Stomach (tissue), 8 donors: ENCODE measurements at regions not wholly inside any gene's neighbourhood (a gene's known extent, or its start where the extent isn't known, plus 50 kb on each side); places are given as distances from the start of the nearest gene placed in this dataset.

Source experiments
- DNase-seq, 2 donors: peaks; one replicate each; pipeline versions ENCODE4 v3.0.0 to v3.0.0-alpha.2; 2013 to 2019
- H3K27ac ChIP-seq, 5 donors: fragments of 200-600 bp in 4 of 5; sonication (generic) in 4 of 5; one replicate each; pipeline ENCODE4 v1.5.1; 2013 to 2019; ENCODE audit warnings: mild to moderate bottlenecking in 1 of 5, moderate library complexity in 1 of 5
- H3K27me3 ChIP-seq, 3 donors: fragments of 200-600 bp; sonication (generic); one replicate each; pipeline ENCODE4 v1.5.1; 2017 to 2019; ENCODE audit warnings: mixed run types in 1 of 3
- H3K36me3 ChIP-seq, 4 donors: fragments of 200-600 bp; sonication (generic); 1 replicate in 3 of 4; 2 replicates in 1 of 4; pipeline ENCODE4 v1.5.1; 2016 to 2019
- H3K4me1 ChIP-seq, 4 donors: fragments of 200-600 bp; sonication (generic); one replicate each; pipeline ENCODE4 v1.5.1; 2016 to 2019
- H3K4me3 ChIP-seq, 4 donors: fragments of 200-600 bp; sonication (generic) in 3 of 4; one replicate each; pipeline ENCODE4 v1.5.1; 2016 to 2019; ENCODE audit warnings: mild to moderate bottlenecking in 1 of 4
- H3K9me3 ChIP-seq, 4 donors: fragments of 200-600 bp; sonication (generic); one replicate each; pipeline ENCODE4 v1.5.1; 2016 to 2019
- EP300 ChIP-seq: sonication (generic); formaldehyde crosslinking; IDR thresholded peaks from one replicate; pipeline ENCODE4 v1.6.1; 2017; ENCODE audit warnings: antibody characterized with exemption
- POLR2A ChIP-seq, 4 donors: fragments of 450-650 bp; IDR thresholded peaks; one replicate each; pipeline ENCODE4 v1.6.1; 2016; ENCODE audit warnings: antibody characterized with exemption in 4 of 4, control low read depth in 2 of 4, mild to moderate bottlenecking in 1 of 4, moderate library complexity in 1 of 4
- POLR2AphosphoS5 ChIP-seq, 3 donors: sonication (generic); formaldehyde crosslinking; IDR thresholded peaks; one replicate each; pipeline ENCODE4 v1.6.1; 2016; ENCODE audit warnings: antibody characterized with exemption in 3 of 3
- WGBS, 5 donors: extraction: QIAGEN DNeasy Blood & Tissue Kit in 3 of 5; methylation state at CpG; one replicate each; pipeline versions ENCODE4 v1.1.5 to v1.1.7; 2013 to 2018; 5-methylcytosine and 5-hydroxymethylcytosine counted together
- intact Hi-C: fragments of 100-400 bp; cut with DNase I; formaldehyde crosslinking; loops from one replicate; pipeline ENCODE4 v1.15.1; 2023; ENCODE audit warnings: low total_unique reads
- TF ChIP-seq, protein P1 (sequence below), 7 experiments: fragments of 450-650 bp in 4 of 7; fragments of 200-600 bp in 3 of 7; sonication (generic) in 3 of 7; IDR thresholded peaks; one replicate each; pipeline ENCODE4 v1.5.1; 2016 to 2019; ENCODE audit warnings: antibody characterized with exemption in 7 of 7, control low read depth in 2 of 7, mild to moderate bottlenecking in 1 of 7
- donor health status: healthy with polysubstance abuse.
- donor health status: Bipolar disorder and iron deficiency.
- donor health status: healthy.

DNA sequence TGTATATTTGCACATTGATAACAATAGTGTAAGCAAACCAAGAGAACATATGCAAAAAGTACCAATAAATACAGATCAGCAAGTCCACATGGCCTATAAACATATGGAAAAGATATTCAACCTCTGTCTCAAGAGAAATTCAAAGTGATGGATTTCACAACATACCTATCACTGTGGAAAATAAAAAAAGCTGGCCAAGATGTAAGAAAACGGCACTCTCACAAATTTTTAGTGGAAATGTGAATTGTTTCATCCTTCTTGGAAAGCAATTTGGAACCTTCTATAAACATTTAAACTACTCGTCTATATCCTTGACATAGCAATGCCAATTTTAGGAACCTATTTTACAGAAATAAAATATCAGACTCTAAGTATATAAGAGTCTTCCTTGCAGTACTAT, 559.8 kb downstream of the QKI start:
- TF ChIP-seq POLR2A (IDR thresholded peaks at IDR 0.05): no peak
- TF ChIP-seq, protein P1, sequence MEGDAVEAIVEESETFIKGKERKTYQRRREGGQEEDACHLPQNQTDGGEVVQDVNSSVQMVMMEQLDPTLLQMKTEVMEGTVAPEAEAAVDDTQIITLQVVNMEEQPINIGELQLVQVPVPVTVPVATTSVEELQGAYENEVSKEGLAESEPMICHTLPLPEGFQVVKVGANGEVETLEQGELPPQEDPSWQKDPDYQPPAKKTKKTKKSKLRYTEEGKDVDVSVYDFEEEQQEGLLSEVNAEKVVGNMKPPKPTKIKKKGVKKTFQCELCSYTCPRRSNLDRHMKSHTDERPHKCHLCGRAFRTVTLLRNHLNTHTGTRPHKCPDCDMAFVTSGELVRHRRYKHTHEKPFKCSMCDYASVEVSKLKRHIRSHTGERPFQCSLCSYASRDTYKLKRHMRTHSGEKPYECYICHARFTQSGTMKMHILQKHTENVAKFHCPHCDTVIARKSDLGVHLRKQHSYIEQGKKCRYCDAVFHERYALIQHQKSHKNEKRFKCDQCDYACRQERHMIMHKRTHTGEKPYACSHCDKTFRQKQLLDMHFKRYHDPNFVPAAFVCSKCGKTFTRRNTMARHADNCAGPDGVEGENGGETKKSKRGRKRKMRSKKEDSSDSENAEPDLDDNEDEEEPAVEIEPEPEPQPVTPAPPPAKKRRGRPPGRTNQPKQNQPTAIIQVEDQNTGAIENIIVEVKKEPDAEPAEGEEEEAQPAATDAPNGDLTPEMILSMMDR (IDR thresholded peaks at IDR 0.05): no peak
- no peak for TF ChIP-seq POLR2AphosphoS5 (IDR thresholded peaks at IDR 0.05)
- no peak for TF ChIP-seq EP300
- H3K9me3 ChIP-seq: peaks cover 0 to 5% (median 0%) of the 10 kb centered on the region in 4 donors
- 32 to 54% (median 41%) methylated on average over 2 of the region's 2 CpGs for WGBS, 5 donors
- no peak overlapping the region for H3K4me3 ChIP-seq
- no peaks in the 10 kb centered on the region for H3K4me1 ChIP-seq
- H3K27ac ChIP-seq: no peak overlapping the region
- DNase-seq: no peak
- no peaks in the 10 kb centered on the region for H3K36me3 ChIP-seq
- intact Hi-C loops: no loop called here
- no peaks in the 10 kb centered on the region for H3K27me3 ChIP-seq

DNA sequence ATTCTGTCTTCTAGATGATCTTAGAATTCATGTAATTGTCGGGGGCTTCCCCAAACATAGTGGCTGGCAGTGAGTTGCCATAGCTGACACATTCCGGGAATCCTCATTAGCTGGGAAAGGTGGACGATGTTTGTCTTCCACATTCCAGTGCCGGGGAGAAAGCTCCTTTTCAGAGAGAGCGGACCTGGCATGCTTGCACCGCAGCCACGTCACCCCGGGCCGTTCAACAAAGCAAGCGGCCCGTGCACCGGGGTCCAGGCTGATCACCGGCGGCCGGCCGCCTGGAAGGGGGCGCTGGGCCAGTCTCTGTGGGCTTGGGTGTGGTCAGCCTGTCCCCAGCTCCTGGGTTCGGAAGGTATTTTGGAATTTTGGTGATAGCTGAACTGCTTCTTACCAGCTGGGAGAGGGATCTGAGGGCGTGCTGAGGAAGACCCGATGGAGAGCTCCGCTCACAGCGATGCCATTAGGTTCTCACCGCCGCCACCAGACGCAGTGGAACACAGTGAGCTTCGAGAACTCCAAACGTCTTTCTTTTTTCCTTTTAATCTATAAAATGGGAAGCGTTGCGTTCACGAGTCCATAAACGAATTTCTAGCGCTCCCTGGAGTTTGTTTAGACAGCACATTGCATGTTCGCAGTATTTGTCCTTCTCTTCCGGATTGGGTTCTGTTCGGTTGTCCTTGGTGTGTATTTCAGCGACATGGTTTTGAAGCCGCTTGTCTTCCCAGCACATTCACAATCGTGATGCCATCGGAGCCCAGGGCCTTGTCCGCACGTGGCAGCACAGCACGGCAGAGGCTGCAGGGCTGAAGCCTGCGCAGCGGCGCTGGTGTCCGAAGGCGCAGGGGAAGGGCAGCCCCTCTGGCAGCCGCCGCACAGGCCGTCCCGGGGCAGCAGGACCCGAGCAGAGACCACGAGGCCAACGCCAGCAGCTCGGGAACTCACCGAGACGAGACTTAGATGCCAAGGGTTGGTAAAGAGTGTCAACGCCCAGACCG, 557.6 kb downstream of the QKI start:
- intact Hi-C loops: no loop called here
- no peak for DNase-seq
- H3K27ac ChIP-seq: no peak overlapping the region
- no peaks in the 10 kb centered on the region for H3K4me1 ChIP-seq
- no peak overlapping the region for H3K4me3 ChIP-seq
- WGBS, 5 donors: 78 to 90% (median 88%) methylated on average over 43 to 59 of the region's 59 CpGs
- TF ChIP-seq, protein P1 (IDR thresholded peaks at IDR 0.05): no peak
- no peak for TF ChIP-seq POLR2A (IDR thresholded peaks at IDR 0.05)
- TF ChIP-seq POLR2AphosphoS5 (IDR thresholded peaks at IDR 0.05): no peak
- TF ChIP-seq EP300: no peak
- H3K36me3 ChIP-seq: no peaks in the 10 kb centered on the region
- H3K27me3 ChIP-seq: no peaks in the 10 kb centered on the region
- H3K9me3 ChIP-seq: peaks cover 0 to 5% (median 0%) of the 10 kb centered on the region in 4 donors

DNA sequence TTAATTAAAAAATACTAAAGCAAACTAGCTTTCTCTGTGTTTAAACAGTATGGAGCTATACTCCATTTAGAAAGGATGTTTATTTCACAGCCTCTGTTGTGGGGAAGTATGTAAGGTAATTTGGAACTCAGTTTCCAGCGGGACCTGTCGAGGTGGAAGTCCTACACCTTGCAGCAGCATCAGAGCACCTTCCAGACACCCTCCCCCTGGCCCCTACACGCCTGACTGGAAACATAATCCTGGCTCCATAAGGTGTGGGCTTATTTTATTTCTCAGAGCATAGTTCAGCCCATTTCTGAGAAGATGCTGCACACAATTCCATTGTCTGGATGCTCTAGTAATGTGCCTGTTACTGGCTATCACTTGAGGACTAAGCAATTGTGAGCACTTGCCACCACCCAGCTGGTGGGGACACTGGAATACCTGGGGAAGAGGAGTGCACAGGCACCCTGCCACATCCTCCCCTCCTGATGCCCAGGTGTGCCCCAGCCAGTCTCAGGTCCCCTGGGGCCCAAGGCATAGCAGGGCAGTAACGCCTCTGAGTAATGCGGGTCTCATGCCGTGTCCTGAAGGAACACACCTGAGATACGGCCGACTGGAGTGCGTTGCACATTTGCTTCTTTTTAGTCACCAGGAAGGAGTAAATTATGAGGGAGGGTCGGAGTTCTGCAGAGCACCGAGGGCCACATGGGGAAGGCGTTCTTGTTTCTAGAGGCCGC, 556.5 kb downstream of the QKI start:
- DNase-seq: no peak
- 87 to 94% (median 89%) methylated on average over 13 of the region's 13 CpGs for WGBS, 5 donors
- H3K4me3 ChIP-seq: no peak overlapping the region
- TF ChIP-seq POLR2A (IDR thresholded peaks at IDR 0.05): no peak
- TF ChIP-seq, protein P1 (IDR thresholded peaks at IDR 0.05): no peak
- TF ChIP-seq POLR2AphosphoS5 (IDR thresholded peaks at IDR 0.05): no peak
- TF ChIP-seq EP300: no peak
- H3K4me1 ChIP-seq: peaks cover under 1 to 8% (median 2%) of the 10 kb centered on the region in 4 donors
- no peaks in the 10 kb centered on the region for H3K27me3 ChIP-seq
- intact Hi-C loops: no loop called here
- H3K27ac ChIP-seq: no peak overlapping the region
- peaks cover 0 to 5% (median 0%) of the 10 kb centered on the region in 4 donors for H3K9me3 ChIP-seq
- H3K36me3 ChIP-seq: no peaks in the 10 kb centered on the region
